ENCODE measurements at regions not wholly inside any gene's neighbourhood (a gene's known extent, or its start where the extent isn't known, plus 50 kb on each side); places are given as distances from the start of the nearest gene placed in this dataset.

DNA sequence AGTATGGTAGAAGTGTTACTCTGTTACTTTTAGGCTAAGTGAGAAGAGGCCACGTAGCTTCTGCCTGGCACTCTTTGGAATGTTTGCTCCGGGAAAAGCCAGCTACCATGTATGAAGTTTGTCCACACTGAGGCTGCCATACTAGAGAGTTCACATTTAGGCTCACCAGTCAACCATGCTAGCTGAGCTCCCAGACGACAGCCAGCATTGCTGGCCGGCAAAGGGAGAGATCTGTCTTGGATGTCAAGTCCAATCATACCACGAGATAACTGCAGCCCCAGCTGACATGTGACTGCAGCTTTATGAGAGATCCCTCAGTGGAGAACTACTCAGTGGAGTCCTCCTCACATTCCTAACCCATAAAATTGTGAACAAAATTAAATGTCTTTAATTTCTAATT, 321.2 kb upstream of the F9 start (continued):
- TF ChIP-seq, protein P1, sequence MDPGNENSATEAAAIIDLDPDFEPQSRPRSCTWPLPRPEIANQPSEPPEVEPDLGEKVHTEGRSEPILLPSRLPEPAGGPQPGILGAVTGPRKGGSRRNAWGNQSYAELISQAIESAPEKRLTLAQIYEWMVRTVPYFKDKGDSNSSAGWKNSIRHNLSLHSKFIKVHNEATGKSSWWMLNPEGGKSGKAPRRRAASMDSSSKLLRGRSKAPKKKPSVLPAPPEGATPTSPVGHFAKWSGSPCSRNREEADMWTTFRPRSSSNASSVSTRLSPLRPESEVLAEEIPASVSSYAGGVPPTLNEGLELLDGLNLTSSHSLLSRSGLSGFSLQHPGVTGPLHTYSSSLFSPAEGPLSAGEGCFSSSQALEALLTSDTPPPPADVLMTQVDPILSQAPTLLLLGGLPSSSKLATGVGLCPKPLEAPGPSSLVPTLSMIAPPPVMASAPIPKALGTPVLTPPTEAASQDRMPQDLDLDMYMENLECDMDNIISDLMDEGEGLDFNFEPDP (CRISPR knock-in tag; IDR thresholded peaks at IDR 0.05): no peak
- no peak for TF ChIP-seq GATAD2A (IDR thresholded peaks at IDR 0.05)
- no peak for TF ChIP-seq NFE2L1 (tag; IDR thresholded peaks at IDR 0.05; ENCODE audit: borderline replicate concordance, low read depth)
- TF ChIP-seq, protein P2, sequence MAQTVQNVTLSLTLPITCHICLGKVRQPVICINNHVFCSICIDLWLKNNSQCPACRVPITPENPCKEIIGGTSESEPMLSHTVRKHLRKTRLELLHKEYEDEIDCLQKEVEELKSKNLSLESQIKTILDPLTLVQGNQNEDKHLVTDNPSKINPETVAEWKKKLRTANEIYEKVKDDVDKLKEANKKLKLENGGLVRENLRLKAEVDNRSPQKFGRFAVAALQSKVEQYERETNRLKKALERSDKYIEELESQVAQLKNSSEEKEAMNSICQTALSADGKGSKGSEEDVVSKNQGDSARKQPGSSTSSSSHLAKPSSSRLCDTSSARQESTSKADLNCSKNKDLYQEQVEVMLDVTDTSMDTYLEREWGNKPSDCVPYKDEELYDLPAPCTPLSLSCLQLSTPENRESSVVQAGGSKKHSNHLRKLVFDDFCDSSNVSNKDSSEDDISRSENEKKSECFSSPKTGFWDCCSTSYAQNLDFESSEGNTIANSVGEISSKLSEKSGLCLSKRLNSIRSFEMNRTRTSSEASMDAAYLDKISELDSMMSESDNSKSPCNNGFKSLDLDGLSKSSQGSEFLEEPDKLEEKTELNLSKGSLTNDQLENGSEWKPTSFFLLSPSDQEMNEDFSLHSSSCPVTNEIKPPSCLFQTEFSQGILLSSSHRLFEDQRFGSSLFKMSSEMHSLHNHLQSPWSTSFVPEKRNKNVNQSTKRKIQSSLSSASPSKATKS (CRISPR knock-in tag; IDR thresholded peaks at IDR 0.05): no peak
- TF ChIP-seq ZNF41 (CRISPR knock-in tag; conservative IDR thresholded peaks at IDR 0.05): no peak
- no peak for TF ChIP-seq BHLHE40 (IDR thresholded peaks at IDR 0.05; ENCODE audit: low read length)
- TF ChIP-seq NCOR1 (IDR thresholded peaks at IDR 0.05): no peak
- TF ChIP-seq ZNF766 (CRISPR knock-in tag; conservative IDR thresholded peaks at IDR 0.05): no peak
- no peak for TF ChIP-seq TAF1 (IDR thresholded peaks at IDR 0.05; ENCODE audit: control insufficient read depth, extremely low read depth, insufficient read depth, low read length, severe bottlenecking)
- TF ChIP-seq ARID2 (IDR thresholded peaks at IDR 0.05): no peak
- no peak for TF ChIP-seq MIER1 (IDR thresholded peaks at IDR 0.05; ENCODE audit: low read depth)
- no peak for TF ChIP-seq LEF1 (IDR thresholded peaks at IDR 0.05)
- TF ChIP-seq SIRT6 (IDR thresholded peaks at IDR 0.05; ENCODE audit: low read depth, low read length): no peak
- TF ChIP-seq, protein P3, sequence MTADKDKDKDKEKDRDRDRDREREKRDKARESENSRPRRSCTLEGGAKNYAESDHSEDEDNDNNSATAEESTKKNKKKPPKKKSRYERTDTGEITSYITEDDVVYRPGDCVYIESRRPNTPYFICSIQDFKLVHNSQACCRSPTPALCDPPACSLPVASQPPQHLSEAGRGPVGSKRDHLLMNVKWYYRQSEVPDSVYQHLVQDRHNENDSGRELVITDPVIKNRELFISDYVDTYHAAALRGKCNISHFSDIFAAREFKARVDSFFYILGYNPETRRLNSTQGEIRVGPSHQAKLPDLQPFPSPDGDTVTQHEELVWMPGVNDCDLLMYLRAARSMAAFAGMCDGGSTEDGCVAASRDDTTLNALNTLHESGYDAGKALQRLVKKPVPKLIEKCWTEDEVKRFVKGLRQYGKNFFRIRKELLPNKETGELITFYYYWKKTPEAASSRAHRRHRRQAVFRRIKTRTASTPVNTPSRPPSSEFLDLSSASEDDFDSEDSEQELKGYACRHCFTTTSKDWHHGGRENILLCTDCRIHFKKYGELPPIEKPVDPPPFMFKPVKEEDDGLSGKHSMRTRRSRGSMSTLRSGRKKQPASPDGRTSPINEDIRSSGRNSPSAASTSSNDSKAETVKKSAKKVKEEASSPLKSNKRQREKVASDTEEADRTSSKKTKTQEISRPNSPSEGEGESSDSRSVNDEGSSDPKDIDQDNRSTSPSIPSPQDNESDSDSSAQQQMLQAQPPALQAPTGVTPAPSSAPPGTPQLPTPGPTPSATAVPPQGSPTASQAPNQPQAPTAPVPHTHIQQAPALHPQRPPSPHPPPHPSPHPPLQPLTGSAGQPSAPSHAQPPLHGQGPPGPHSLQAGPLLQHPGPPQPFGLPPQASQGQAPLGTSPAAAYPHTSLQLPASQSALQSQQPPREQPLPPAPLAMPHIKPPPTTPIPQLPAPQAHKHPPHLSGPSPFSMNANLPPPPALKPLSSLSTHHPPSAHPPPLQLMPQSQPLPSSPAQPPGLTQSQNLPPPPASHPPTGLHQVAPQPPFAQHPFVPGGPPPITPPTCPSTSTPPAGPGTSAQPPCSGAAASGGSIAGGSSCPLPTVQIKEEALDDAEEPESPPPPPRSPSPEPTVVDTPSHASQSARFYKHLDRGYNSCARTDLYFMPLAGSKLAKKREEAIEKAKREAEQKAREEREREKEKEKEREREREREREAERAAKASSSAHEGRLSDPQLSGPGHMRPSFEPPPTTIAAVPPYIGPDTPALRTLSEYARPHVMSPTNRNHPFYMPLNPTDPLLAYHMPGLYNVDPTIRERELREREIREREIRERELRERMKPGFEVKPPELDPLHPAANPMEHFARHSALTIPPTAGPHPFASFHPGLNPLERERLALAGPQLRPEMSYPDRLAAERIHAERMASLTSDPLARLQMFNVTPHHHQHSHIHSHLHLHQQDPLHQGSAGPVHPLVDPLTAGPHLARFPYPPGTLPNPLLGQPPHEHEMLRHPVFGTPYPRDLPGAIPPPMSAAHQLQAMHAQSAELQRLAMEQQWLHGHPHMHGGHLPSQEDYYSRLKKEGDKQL (CRISPR knock-in tag; IDR thresholded peaks at IDR 0.05; ENCODE audit: borderline replicate concordance): no peak
- TF ChIP-seq RAD51 (IDR thresholded peaks at IDR 0.05; ENCODE audit: borderline replicate concordance, low read depth): 0 out of 2 replicates have a peak, but pooled peaks have one; percentile 10
- TF ChIP-seq, protein P4, sequence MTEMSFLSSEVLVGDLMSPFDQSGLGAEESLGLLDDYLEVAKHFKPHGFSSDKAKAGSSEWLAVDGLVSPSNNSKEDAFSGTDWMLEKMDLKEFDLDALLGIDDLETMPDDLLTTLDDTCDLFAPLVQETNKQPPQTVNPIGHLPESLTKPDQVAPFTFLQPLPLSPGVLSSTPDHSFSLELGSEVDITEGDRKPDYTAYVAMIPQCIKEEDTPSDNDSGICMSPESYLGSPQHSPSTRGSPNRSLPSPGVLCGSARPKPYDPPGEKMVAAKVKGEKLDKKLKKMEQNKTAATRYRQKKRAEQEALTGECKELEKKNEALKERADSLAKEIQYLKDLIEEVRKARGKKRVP (CRISPR knock-in tag; IDR thresholded peaks at IDR 0.05): no peak
- peak; percentile 73; the same call in 1 of the 2 replicates for TF ChIP-seq CREB3 (tag; conservative IDR thresholded peaks at IDR 0.05; ENCODE audit: low read depth)
- no peak for TF ChIP-seq ZNF184 (CRISPR knock-in tag; IDR thresholded peaks at IDR 0.05)
- no peak for TF ChIP-seq EP400 (IDR thresholded peaks at IDR 0.05)
